NB4 (cell line): ENCODE measurements at regions not wholly inside any gene's neighbourhood (a gene's known extent, or its start where the extent isn't known, plus 50 kb on each side); places are given as distances from the start of the nearest gene placed in this dataset.

Source experiments
- CTCF ChIP-seq: IDR thresholded peaks from one replicate; pipeline ENCODE4 v1.5.1; 2012; ENCODE audit warnings: low read depth, low read length
- MAX ChIP-seq: IDR thresholded peaks from 2 replicates; pipeline ENCODE4 v1.6.1; 2011; ENCODE audit warnings: low read depth, low read length

GRCh38 chr1:60990714-60991090, 91.7 kb upstream of the NFIA start:
- no peak for TF ChIP-seq CTCF
- TF ChIP-seq MAX, result no peak
